IMR-90 (cell line): ENCODE measurements at regions not wholly inside any gene's neighbourhood (a gene's known extent, or its start where the extent isn't known, plus 50 kb on each side); places are given as distances from the start of the nearest gene placed in this dataset.

Experiments
- ATAC-seq: fragments of 200-7000 bp; cut with Tn5 transposase; 2 replicates; pipeline ENCODE4 v1.9.1; 2020; ENCODE audit warnings: low read depth, mild to moderate bottlenecking, moderate library complexity
- BruUV-seq: library from RNA; stranded (reverse); fragments of 400-500 nt; replicated peaks from 2 replicates; lab custom pipeline; 2021; lab: Mats Ljungman, UMichigan
- CTCF ChIA-PET: fragments of 300-600 bp; formaldehyde crosslinking; extraction: SDS; loops from one replicate; lab custom pipeline; 2021; ENCODE audit warnings: antibody characterized with exemption; lab: Yijun Ruan, JAX
- POLR2A ChIA-PET: fragments of 300-600 bp; sonication (Branson Sonifier 250); formaldehyde crosslinking; loops from one replicate; lab custom pipeline; 2022; ENCODE audit warnings: antibody characterized with exemption; ENCODE audit not compliant: unreplicated experiment; lab: Charles Lee
- DNase-seq: peaks from one replicate; pipeline ENCODE4 v3.0.0; 2013
- H2AFZ ChIP-seq: replicated peaks from 2 replicates; pipeline ENCODE3; 2013; ENCODE audit warnings: low read length, mild to moderate bottlenecking; ENCODE audit not compliant: poor library complexity
- H2AK5ac ChIP-seq: 2 replicates; pipeline ENCODE4 v1.6.1; 2013; ENCODE audit warnings: low read depth, low read length, inconsistent platforms
- H2AK9ac ChIP-seq: replicated peaks from 2 replicates; pipeline ENCODE3; 2013; ENCODE audit warnings: mild to moderate bottlenecking, low read depth, low read length, moderate library complexity; ENCODE audit not compliant: poor library complexity
- H2BK120ac ChIP-seq: 2 replicates; pipeline ENCODE4 v1.6.1; 2013; ENCODE audit warnings: low read depth, low read length, inconsistent platforms
- H2BK15ac ChIP-seq: 3 replicates; pipeline ENCODE4 v1.6.1; 2013; ENCODE audit warnings: low read depth, low read length, inconsistent platforms
- H2BK20ac ChIP-seq: 2 replicates; pipeline ENCODE4 v1.6.1; 2013; ENCODE audit warnings: low read depth, mild to moderate bottlenecking, inconsistent platforms, low read length, moderate library complexity
- H2BK5ac ChIP-seq: 2 replicates; pipeline ENCODE4 v1.6.1; 2013; ENCODE audit warnings: mild to moderate bottlenecking, low read depth, low read length, inconsistent platforms; ENCODE audit not compliant: poor library complexity, severe bottlenecking
- H3K14ac ChIP-seq: replicated peaks from 2 replicates; pipeline ENCODE4 v1.6.1; 2013; ENCODE audit warnings: low read depth, low read length, inconsistent platforms
- H3K18ac ChIP-seq: 2 replicates; pipeline ENCODE4 v1.6.1; 2013; ENCODE audit warnings: low read depth, low read length, control low read depth
- H3K23ac ChIP-seq: 2 replicates; pipeline ENCODE4 v1.6.1; 2013; ENCODE audit warnings: low read depth, low read length, inconsistent platforms
- H3K27ac ChIP-seq: 2 replicates; pipeline ENCODE4 v1.5.1; 2013; ENCODE audit warnings: mild to moderate bottlenecking, control low read depth, low read length; ENCODE audit not compliant: insufficient read depth
- H3K27me3 ChIP-seq: 2 replicates; pipeline ENCODE4 v1.6.1; 2013; ENCODE audit warnings: low read length; ENCODE audit not compliant: control insufficient read depth, insufficient read depth
- H3K36me3 ChIP-seq: 2 replicates; pipeline ENCODE4 v1.6.1; 2013; ENCODE audit warnings: low read length, mixed read lengths; ENCODE audit not compliant: control insufficient read depth, insufficient read depth
- H3K4ac ChIP-seq: 2 replicates; pipeline ENCODE4 v1.6.1; 2013; ENCODE audit warnings: low read depth, low read length, inconsistent platforms
- H3K4me1 ChIP-seq: 2 replicates; pipeline ENCODE4 v1.6.1; 2013; ENCODE audit warnings: low read length, mixed read lengths; ENCODE audit not compliant: control insufficient read depth, insufficient read depth
- H3K4me2 ChIP-seq: 2 replicates; pipeline ENCODE4 v1.6.1; 2013; ENCODE audit warnings: low read depth, mild to moderate bottlenecking, control low read depth, low read length, moderate library complexity
- H3K4me3 ChIP-seq: 2 replicates; pipeline ENCODE4 v1.5.1; 2013; ENCODE audit warnings: low read depth, mild to moderate bottlenecking, control low read depth, low read length, moderate library complexity; ENCODE audit not compliant: insufficient read depth
- H3K56ac ChIP-seq: 2 replicates; pipeline ENCODE4 v1.6.1; 2013; ENCODE audit warnings: low read length, inconsistent platforms; ENCODE audit not compliant: insufficient read depth; ENCODE audit errors: extremely low read depth
- H3K79me1 ChIP-seq, 2 experiments: 2 replicates each; pipeline ENCODE4 v1.6.1; 2013; ENCODE audit warnings: low read length in 2 of 2, inconsistent platforms in 1 of 2, low read depth in 1 of 2
- H3K9ac ChIP-seq: 2 replicates; pipeline ENCODE4 v1.6.1; 2013; ENCODE audit warnings: low read depth, low read length, control low read depth
- H3K9me1 ChIP-seq: 2 replicates; pipeline ENCODE4 v1.6.1; 2013; ENCODE audit warnings: low read length, inconsistent platforms; ENCODE audit not compliant: insufficient read depth
- H3K9me3 ChIP-seq: 2 replicates; pipeline ENCODE4 v1.6.1; 2013; ENCODE audit warnings: low read length; ENCODE audit not compliant: control insufficient read depth, insufficient read depth
- H4K20me1 ChIP-seq: 2 replicates; pipeline ENCODE4 v1.6.1; 2013; ENCODE audit warnings: low read length, inconsistent platforms; ENCODE audit not compliant: insufficient read depth
- H4K5ac ChIP-seq: 2 replicates; pipeline ENCODE4 v1.6.1; 2013; ENCODE audit warnings: mild to moderate bottlenecking, low read depth, low read length, control low read depth
- H4K8ac ChIP-seq, 2 experiments: 2 replicates each; pipeline ENCODE4 v1.6.1; 2013; ENCODE audit warnings: low read depth in 2 of 2, low read length in 2 of 2, control low read depth in 1 of 2, inconsistent platforms in 1 of 2
- H4K91ac ChIP-seq: 2 replicates; pipeline ENCODE4 v1.6.1; 2013; ENCODE audit warnings: low read depth, low read length, inconsistent platforms; ENCODE audit not compliant: insufficient read depth
- CTCF ChIP-seq: conservative IDR thresholded peaks from 2 replicates; pipeline ENCODE4 v1.5.1; 2012; ENCODE audit warnings: mild to moderate bottlenecking, low read depth, low read length, improper control_type of control experiment
- RAD21 ChIP-seq: IDR thresholded peaks from 2 replicates; pipeline ENCODE4 v1.6.1; 2012; ENCODE audit warnings: low read length, improper control_type of control experiment
- WGBS, 2 experiments: methylation state at CpG; one replicate each; pipeline versions ENCODE4 v1.1.5 to v1.1.7; 2013; ENCODE audit warnings: missing lambda C conversion rate in 2 of 2; ENCODE audit not compliant: insufficient read length in 1 of 2; ENCODE audit errors: extremely low coverage in 2 of 2; 5-methylcytosine and 5-hydroxymethylcytosine counted together
- dilution Hi-C: fragments of 300-500 bp; cut with HindIII; formaldehyde crosslinking; loops from one replicate; pipeline ENCODE4 v1.14.3; 2018; ENCODE audit warnings: low sequenced_read_pairs; ENCODE audit not compliant: unreplicated experiment
- in situ Hi-C: fragments of 300-500 bp; cut with MboI; formaldehyde crosslinking; loops from 3 replicates; pipeline ENCODE4 v1.14.3; 2019; ENCODE audit warnings: low sequenced_read_pairs, inconsistent platforms, mixed read lengths
- intact Hi-C: fragments of 100-400 bp; cut with micrococcal nuclease; formaldehyde crosslinking; loops from 2 replicates; pipeline ENCODE4 v1.10.0; 2022

GRCh38 chr13:40261336-40261735, 405.1 kb downstream of the FOXO1 start:
- Histone ChIP-seq H4K20me1 (no peaks in the 10 kb centered on the region), H2AK5ac (no peak overlapping the region), H3K79me1 (no peaks in the 10 kb centered on the region), H4K91ac (no peak overlapping the region), H3K36me3 (no peaks in the 10 kb centered on the region), H3K14ac (no peak overlapping the region), H3K9me1 (no peaks in the 10 kb centered on the region), H3K18ac (no peak overlapping the region), H3K4me1 (no peaks in the 10 kb centered on the region), H4K5ac (no peak overlapping the region), H2AFZ (no peak overlapping the region), H2BK20ac (no peak overlapping the region), H3K27me3 (no peaks in the 10 kb centered on the region), H3K27ac (no peak overlapping the region), H3K9ac (no peak overlapping the region), H2AK9ac (no peak overlapping the region), H3K4me2 (no peak overlapping the region), H3K4me3 (no peak overlapping the region), H2BK5ac (no peak overlapping the region), H2BK120ac (no peak overlapping the region), H3K9me3 (no peaks in the 10 kb centered on the region), H2BK15ac (no peak overlapping the region), H3K23ac (no peak overlapping the region), H4K8ac (no peak overlapping the region), H3K56ac (no peak overlapping the region), H3K4ac (no peak overlapping the region)
- BruUV-seq = no TSS peak
- no peak for DNase-seq
- ChIA-PET CTCF (no interaction called here), POLR2A (no interaction called here)
- in situ Hi-C loops (no loop called here), intact Hi-C loops (no loop called here), dilution Hi-C loops (no loop called here)
- no peak for TF ChIP-seq CTCF
- TF ChIP-seq RAD21 = no peak
- no peak for ATAC-seq
- 20% methylated on average over 1 of the region's 4 CpGs; no CpG with 5 or more reads in 1 of the 2 experiments for WGBS, 2 experiments
